HEK293 (cell line): ENCODE measurements at regions not wholly inside any gene's neighbourhood (a gene's known extent, or its start where the extent isn't known, plus 50 kb on each side); places are given as distances from the start of the nearest gene placed in this dataset.

Source experiments
- CTCF ChIP-seq: fragments of 450-650 bp; formaldehyde crosslinking; IDR thresholded peaks from 2 replicates; pipeline ENCODE4 v1.5.1; 2016; ENCODE audit warnings: missing biosample characterization, missing genetic modification characterization
- ZNF174 ChIP-seq: fragments of 450-650 bp; formaldehyde crosslinking; IDR thresholded peaks from 2 replicates; pipeline ENCODE4 v1.5.0; 2017; ENCODE audit warnings: missing biosample characterization, mild to moderate bottlenecking, missing genetic modification characterization
- ZNF350 ChIP-seq: fragments of 450-650 bp; formaldehyde crosslinking; IDR thresholded peaks from 2 replicates; pipeline ENCODE4 v1.5.0; 2017; ENCODE audit warnings: missing biosample characterization, mild to moderate bottlenecking, missing genetic modification characterization
- ZNF639 ChIP-seq: fragments of 450-650 bp; formaldehyde crosslinking; IDR thresholded peaks from 2 replicates; pipeline ENCODE4 v1.5.1; 2016; ENCODE audit warnings: missing biosample characterization, missing genetic modification characterization
- ZNF660 ChIP-seq: fragments of 450-650 bp; IDR thresholded peaks from 2 replicates; pipeline ENCODE4 v1.5.1; 2018; ENCODE audit warnings: missing biosample characterization, mild to moderate bottlenecking, missing genetic modification characterization
- ZNF785 ChIP-seq: fragments of 450-650 bp; formaldehyde crosslinking; IDR thresholded peaks from 2 replicates; pipeline ENCODE4 v1.5.1; 2016; ENCODE audit warnings: missing biosample characterization, missing genetic modification characterization

- no peak for TF ChIP-seq CTCF (tag by site-specific recombination)
- TF ChIP-seq ZNF639 (tag by site-specific recombination): no peak
- no peak for TF ChIP-seq ZNF174 (tag by site-specific recombination)
- TF ChIP-seq ZNF350: no peak
- no peak for TF ChIP-seq ZNF660 (tag by site-specific recombination)
- TF ChIP-seq ZNF785: no peak
These were observed 436.7 kb downstream of the PDCD6IP start for GRCh38 chr3:34235096-34235495.
